ENCODE measurements at regions not wholly inside any gene's neighbourhood (a gene's known extent, or its start where the extent isn't known, plus 50 kb on each side); places are given as distances from the start of the nearest gene placed in this dataset.

- no peak for TF ChIP-seq EZH2 (IDR thresholded peaks at IDR 0.05; ENCODE audit: borderline replicate concordance)
- TF ChIP-seq CTCF (IDR thresholded peaks at IDR 0.05; ENCODE audit: poor library complexity): no peak
- no peak for TF ChIP-seq EZH2phosphoT487 (IDR thresholded peaks at IDR 0.05; ENCODE audit: low read depth, severe bottlenecking, unreplicated experiment)
These were observed 609.4 kb downstream of the MTRR start for GRCh38 chr5:8478326-8478725.
